Activated CD8-positive, alpha-beta memory T cell treated with anti-CD3 and anti-CD28 coated beads, Interleukin-2, amount 10 ng/mL, durations not matched to agents 7 days and 5 days (primary cell): ENCODE measurements at regions not wholly inside any gene's neighbourhood (a gene's known extent, or its start where the extent isn't known, plus 50 kb on each side); places are given as distances from the start of the nearest gene placed in this dataset.

Experiments used
- ATAC-seq: fragments of 150-1000 bp; cut with Tn5 transposase; one replicate; pipeline ENCODE4 v1.10.0; 2021; ENCODE audit warnings: moderate library complexity
- CTCF ChIA-PET: fragments of 350-600 bp; sonication (Branson Sonifier 250); formaldehyde crosslinking; loops from one replicate; lab custom pipeline; 2021; ENCODE audit warnings: antibody characterized with exemption; lab: Charles Lee
- DNase-seq: peaks from one replicate; pipeline ENCODE4 v3.0.0-alpha.2; 2020
- H3K27ac Mint-ChIP-seq: one replicate; pipeline ENCODE4 v1.8.0; 2021; ENCODE audit warnings: mild to moderate bottlenecking, mixed read lengths
- H3K27me3 Mint-ChIP-seq: one replicate; pipeline ENCODE4 v1.8.0; 2021; ENCODE audit warnings: mixed read lengths
- H3K36me3 Mint-ChIP-seq: one replicate; pipeline ENCODE4 v1.8.0; 2021; ENCODE audit warnings: mild to moderate bottlenecking, mixed read lengths
- H3K4me1 Mint-ChIP-seq: one replicate; pipeline ENCODE4 v1.8.0; 2021; ENCODE audit warnings: mixed read lengths
- H3K4me3 Mint-ChIP-seq: one replicate; pipeline ENCODE4 v1.8.0; 2021; ENCODE audit warnings: mild to moderate bottlenecking, moderate library complexity, mixed read lengths
- H3K9me3 Mint-ChIP-seq: one replicate; pipeline ENCODE4 v1.8.0; 2022; ENCODE audit warnings: low read depth, mixed read lengths

- Mint-ChIP-seq H3K27ac (no peak overlapping the region), H3K27me3 (peaks cover 21% of the 10 kb centered on the region), H3K4me3 (no peak overlapping the region), H3K4me1 (no peaks in the 10 kb centered on the region), H3K9me3 (no peaks in the 10 kb centered on the region), H3K36me3 (no peaks in the 10 kb centered on the region)
- DNase-seq (no peak), ATAC-seq (no peak)
- CTCF ChIA-PET, result no interaction called here
Measured at GRCh38 chr5:141783947-141784296, 94.3 kb downstream of the PCDH1 start.

GRCh38 chr5:141783005-141783946 is 94.9 kb downstream of the PCDH1 start:
- CTCF ChIA-PET, result no interaction called here
- Mint-ChIP-seq H3K4me1 (no peaks in the 10 kb centered on the region), H3K4me3 (no peak overlapping the region), H3K27ac (no peak overlapping the region), H3K36me3 (no peaks in the 10 kb centered on the region), H3K27me3 (peaks cover 14% of the 10 kb centered on the region), H3K9me3 (no peaks in the 10 kb centered on the region)
- DNase-seq, result no peak
- ATAC-seq, result no peak

- DNase-seq (no peak), ATAC-seq (no peak)
- Mint-ChIP-seq H3K36me3 (no peaks in the 10 kb centered on the region), H3K4me1 (no peaks in the 10 kb centered on the region), H3K4me3 (no peak overlapping the region), H3K27ac (no peak overlapping the region), H3K27me3 (peaks cover 5% of the 10 kb centered on the region), H3K9me3 (no peaks in the 10 kb centered on the region)
- CTCF ChIA-PET, result interaction anchor here (1.9 kb wide), 1 partner anchor 79 kb away, joined by 5 read pairs; no protein-coding TSS in a partner anchor
Measured at GRCh38 chr5:141781910-141782309, 96.3 kb downstream of the PCDH1 start.

GRCh38 chr5:141780952-141781781 is 97.0 kb downstream of the PCDH1 start:
- no peak overlapping the region for H3K27ac Mint-ChIP-seq
- ATAC-seq (no peak), DNase-seq (no peak)
- no peak overlapping the region for H3K4me3 Mint-ChIP-seq
- H3K9me3 Mint-ChIP-seq, result no peaks in the 10 kb centered on the region
- H3K4me1 Mint-ChIP-seq, result no peaks in the 10 kb centered on the region
- H3K27me3 Mint-ChIP-seq, result peaks cover 5% of the 10 kb centered on the region
- H3K36me3 Mint-ChIP-seq, result no peaks in the 10 kb centered on the region
- CTCF ChIA-PET, result interaction anchor here (1.9 kb wide), 1 partner anchor 79 kb away, joined by 5 read pairs; no protein-coding TSS in a partner anchor

- CTCF ChIA-PET, result interaction anchor here (1.9 kb wide), 1 partner anchor 78 kb away, joined by 5 read pairs; no protein-coding TSS in a partner anchor
- Mint-ChIP-seq H3K27ac (no peak overlapping the region), H3K4me3 (no peak overlapping the region), H3K9me3 (no peaks in the 10 kb centered on the region), H3K4me1 (no peaks in the 10 kb centered on the region), H3K36me3 (no peaks in the 10 kb centered on the region), H3K27me3 (peaks cover 5% of the 10 kb centered on the region)
- no peak for DNase-seq
- no peak for ATAC-seq
Measured at GRCh38 chr5:141780240-141780951, 97.8 kb downstream of the PCDH1 start.

GRCh38 chr5:141779503-141779973 is 97.5 kb upstream of the ARAP3 start:
- Mint-ChIP-seq H3K36me3 (no peaks in the 10 kb centered on the region), H3K9me3 (no peaks in the 10 kb centered on the region), H3K4me3 (no peak overlapping the region), H3K4me1 (no peaks in the 10 kb centered on the region), H3K27me3 (peaks cover 7% of the 10 kb centered on the region), H3K27ac (no peak overlapping the region)
- CTCF ChIA-PET, result interaction anchor here (0.6 to 1.2 kb wide), 3 partner anchors 27 to 88 kb away, joined by 3 read pairs; no protein-coding TSS in a partner anchor
- DNase-seq (no peak), ATAC-seq (no peak)

GRCh38 chr5:141778683-141779082 is 96.7 kb upstream of the ARAP3 start:
- ATAC-seq (no peak), DNase-seq (no peak)
- no peaks in the 10 kb centered on the region for H3K9me3 Mint-ChIP-seq
- no peaks in the 10 kb centered on the region for H3K4me1 Mint-ChIP-seq
- no peak overlapping the region for H3K4me3 Mint-ChIP-seq
- peaks cover 7% of the 10 kb centered on the region for H3K27me3 Mint-ChIP-seq
- no peaks in the 10 kb centered on the region for H3K36me3 Mint-ChIP-seq
- CTCF ChIA-PET, result interaction anchor here (0.8 to 1.2 kb wide), 2 partner anchors 26 to 87 kb away, joined by 3 read pairs; no protein-coding TSS in a partner anchor
- no peak overlapping the region for H3K27ac Mint-ChIP-seq

GRCh38 chr5:141778206-141778605 is 96.2 kb upstream of the ARAP3 start:
- no peak for ATAC-seq
- CTCF ChIA-PET, result no interaction called here
- no peak overlapping the region for H3K27ac Mint-ChIP-seq
- no peaks in the 10 kb centered on the region for H3K4me1 Mint-ChIP-seq
- H3K36me3 Mint-ChIP-seq, result no peaks in the 10 kb centered on the region
- H3K27me3 Mint-ChIP-seq, result peaks cover 7% of the 10 kb centered on the region
- no peaks in the 10 kb centered on the region for H3K9me3 Mint-ChIP-seq
- DNase-seq, result no peak
- no peak overlapping the region for H3K4me3 Mint-ChIP-seq

- no peaks in the 10 kb centered on the region for H3K4me1 Mint-ChIP-seq
- CTCF ChIA-PET, result no interaction called here
- no peak for ATAC-seq
- DNase-seq, result no peak
- no peaks in the 10 kb centered on the region for H3K9me3 Mint-ChIP-seq
- peaks cover 7% of the 10 kb centered on the region for H3K27me3 Mint-ChIP-seq
- H3K36me3 Mint-ChIP-seq, result no peaks in the 10 kb centered on the region
- H3K4me3 Mint-ChIP-seq, result no peak overlapping the region
- no peak overlapping the region for H3K27ac Mint-ChIP-seq
Measured at GRCh38 chr5:141777711-141778110, 95.7 kb upstream of the ARAP3 start.

GRCh38 chr5:141777130-141777529 is 95.1 kb upstream of the ARAP3 start:
- H3K4me3 Mint-ChIP-seq, result no peak overlapping the region
- no peaks in the 10 kb centered on the region for H3K36me3 Mint-ChIP-seq
- DNase-seq (no peak), ATAC-seq (no peak)
- H3K9me3 Mint-ChIP-seq, result no peaks in the 10 kb centered on the region
- no peaks in the 10 kb centered on the region for H3K4me1 Mint-ChIP-seq
- H3K27ac Mint-ChIP-seq, result no peak overlapping the region
- peaks cover 7% of the 10 kb centered on the region for H3K27me3 Mint-ChIP-seq
- CTCF ChIA-PET, result no interaction called here

- H3K27ac Mint-ChIP-seq, result no peak overlapping the region
- H3K4me3 Mint-ChIP-seq, result no peak overlapping the region
- no peaks in the 10 kb centered on the region for H3K9me3 Mint-ChIP-seq
- peaks cover 9% of the 10 kb centered on the region for H3K27me3 Mint-ChIP-seq
- no peak for DNase-seq
- CTCF ChIA-PET, result no interaction called here
- no peaks in the 10 kb centered on the region for H3K36me3 Mint-ChIP-seq
- no peak for ATAC-seq
- H3K4me1 Mint-ChIP-seq, result no peaks in the 10 kb centered on the region
Measured at GRCh38 chr5:141773779-141774562, 91.9 kb upstream of the ARAP3 start.

- no peak for ATAC-seq
- H3K4me1 Mint-ChIP-seq, result no peaks in the 10 kb centered on the region
- CTCF ChIA-PET, result no interaction called here
- no peak overlapping the region for H3K4me3 Mint-ChIP-seq
- no peaks in the 10 kb centered on the region for H3K9me3 Mint-ChIP-seq
- peaks cover 9% of the 10 kb centered on the region for H3K27me3 Mint-ChIP-seq
- no peaks in the 10 kb centered on the region for H3K36me3 Mint-ChIP-seq
- DNase-seq, result no peak
- H3K27ac Mint-ChIP-seq, result no peak overlapping the region
Measured at GRCh38 chr5:141772281-141772680, 90.3 kb upstream of the ARAP3 start.
